ENCODE measurements at regions not wholly inside any gene's neighbourhood (a gene's known extent, or its start where the extent isn't known, plus 50 kb on each side); places are given as distances from the start of the nearest gene placed in this dataset.

GRCh38 chr2:16487686-16488085 is 177.9 kb downstream of the CYRIA start:
- H3K9me3 ChIP-seq (ENCODE audit: insufficient read depth in 2 of 2, low read depth in 1 of 2, low read length in 1 of 2) = no peaks in the 10 kb centered on the region
- FAIRE-seq = no peak

More at GRCh38 chr2:16487686-16488085, 177.9 kb downstream of the CYRIA start:
- 79% methylated on average over 4 of the region's 4 CpGs; no CpG with 5 or more reads in 1 of the 2 experiments for WGBS, 2 experiments (ENCODE audit: extremely low coverage in 1 of 2, insufficient coverage in 1 of 2, insufficient read length in 1 of 2, insufficient replicate concordance in 2 of 2, low coverage in 1 of 2, low lambda C conversion rate in 2 of 2, missing lambda C conversion rate in 1 of 2)
- no peaks in the 10 kb centered on the region for H3K79me1 ChIP-seq (ENCODE audit: low read depth, low read length)
- no peak overlapping the region for H3K14ac ChIP-seq (ENCODE audit: insufficient read length)
- H4K8ac ChIP-seq (ENCODE audit: extremely low read depth, insufficient read depth, low read length) = no peak overlapping the region
- ChIA-PET POLR2A (ENCODE audit: partially characterized antibody) (no interaction called here), CTCF (ENCODE audit: partially characterized antibody) (interaction anchor here (0.7 to 1.5 kb wide), 16 partner anchors 21 to 849 kb away, joined by 3 to 5 read pairs (median 3); no protein-coding TSS in a partner anchor)
- H4K91ac ChIP-seq (replicated peaks; ENCODE audit: insufficient read length, low read length) = no peak overlapping the region
- H3K36me3 ChIP-seq (ENCODE audit: control insufficient read depth in 2 of 4, insufficient read depth in 4 of 4, low read length in 3 of 4) = no peaks in the 10 kb centered on the region
- H3K27me3 ChIP-seq (replicated peaks in 1 of 4; ENCODE audit: control insufficient read depth in 3 of 4, extremely low read depth in 1 of 4, insufficient read depth in 3 of 4, low read length in 3 of 4) = no peaks in the 10 kb centered on the region
- TF ChIP-seq KDM1A (IDR thresholded peaks at IDR 0.05; ENCODE audit: borderline replicate concordance, low read length) (no peak), CTCF (IDR thresholded peaks at IDR 0.05; ENCODE audit: control extremely low read depth in 1 of 3, insufficient read depth in 1 of 3, low read depth in 1 of 3, low read length in 3 of 3) (peak in 2 of 3 experiments; percentile 42 to 58; a peak in 3 of 4 replicates), CEBPB (IDR thresholded peaks at IDR 0.05; ENCODE audit: low read depth, low read length) (peak; percentile 99), RAD21 (IDR thresholded peaks at IDR 0.05 in 1 of 2, conservative IDR thresholded peaks at IDR 0.05 in 1 of 2; ENCODE audit: low read depth in 2 of 2, low read length in 2 of 2) (peak; percentile 89)
- H2BK12ac ChIP-seq (ENCODE audit: low read depth, low read length) = no peak overlapping the region
- H4K20me1 ChIP-seq (replicated peaks in 1 of 2; ENCODE audit: control insufficient read depth in 1 of 2, insufficient read depth in 2 of 2, low read length in 2 of 2) = no peaks in the 10 kb centered on the region
- H2BK20ac ChIP-seq (ENCODE audit: low read length) = no peak overlapping the region
- no peak overlapping the region for H3K4ac ChIP-seq (replicated peaks; ENCODE audit: insufficient read length, low read depth, low read length)
- H3K23ac ChIP-seq (ENCODE audit: insufficient read length) = no peak overlapping the region
- H3K4me1 ChIP-seq (replicated peaks in 1 of 4; ENCODE audit: control insufficient read depth in 3 of 4, insufficient read depth in 4 of 4, low read length in 3 of 4) = no peaks in the 10 kb centered on the region; a peak in 1 of 7 replicates
- H2BK120ac ChIP-seq (replicated peaks; ENCODE audit: low read depth, low read length) = no peak overlapping the region
- no peaks in the 10 kb centered on the region for H3K79me2 ChIP-seq (ENCODE audit: control insufficient read depth in 1 of 2, insufficient read depth in 2 of 2, low read length in 2 of 2)
- no peaks in the 10 kb centered on the region for H3K23me2 ChIP-seq (ENCODE audit: low read depth, low read length)
- DNase-seq (ENCODE audit: low read depth in 1 of 2, low spot score in 2 of 2) = no peak
- no peak overlapping the region for H2AK5ac ChIP-seq (ENCODE audit: low read depth, low read length)
- H3K27ac ChIP-seq (ENCODE audit: low read depth, low read length) = no peak overlapping the region
- H2BK15ac ChIP-seq (ENCODE audit: low read length) = no peak overlapping the region
- no peak overlapping the region for H3K9ac ChIP-seq (replicated peaks in 1 of 4; ENCODE audit: extremely low read depth in 1 of 4, low read depth in 3 of 4, low read length in 3 of 4)
- H3K56ac ChIP-seq (replicated peaks; ENCODE audit: insufficient read length, low read depth, low read length) = no peak overlapping the region
- no peak overlapping the region for H3K4me2 ChIP-seq (ENCODE audit: insufficient read depth in 1 of 2, low read depth in 2 of 2, low read length in 2 of 2)
- no peak overlapping the region for H2AFZ ChIP-seq (ENCODE audit: low read length)
- H2BK5ac ChIP-seq (ENCODE audit: low read depth, low read length) = no peak overlapping the region
- H4K5ac ChIP-seq (ENCODE audit: insufficient read length, low read depth, low read length) = no peak overlapping the region
- H3K4me3 ChIP-seq (ENCODE audit: extremely low read depth in 1 of 4, insufficient read depth in 2 of 4, low read depth in 3 of 4, low read length in 4 of 4) = no peak overlapping the region
- H3K18ac ChIP-seq (ENCODE audit: extremely low read depth, low read length) = no peak overlapping the region

Measured in H1 (cell line).